ENCODE measurements at regions not wholly inside any gene's neighbourhood (a gene's known extent, or its start where the extent isn't known, plus 50 kb on each side); places are given as distances from the start of the nearest gene placed in this dataset.

GRCh38 chr18:39620551-39621168 is 2055.1 kb upstream of the CELF4 start (continued):
- no peak for TF ChIP-seq CTCF (conservative IDR thresholded peaks at IDR 0.05; ENCODE audit: low read depth in 2 of 2)
- no peak for TF ChIP-seq STAT1 (IDR thresholded peaks at IDR 0.05; ENCODE audit: unreplicated experiment)
- no peak for TF ChIP-seq ZNF114 (CRISPR knock-in tag; IDR thresholded peaks at IDR 0.05)
- no peak for TF ChIP-seq ZNF331 (CRISPR knock-in tag; IDR thresholded peaks at IDR 0.05; ENCODE audit: low read depth)
- TF ChIP-seq POLR2AphosphoS5 (IDR thresholded peaks at IDR 0.05; ENCODE audit: low read depth) = no peak

GRCh38 chr18:39618265-39619003 is 2052.8 kb upstream of the CELF4 start:
- Histone ChIP-seq H3K27ac (ENCODE audit: low read depth) (no peak overlapping the region), H3K4me3 (no peak overlapping the region), H3F3A (replicated peaks; ENCODE audit: low read depth) (no peaks in the 10 kb centered on the region), H3K4me1 (ENCODE audit: insufficient read depth) (peaks cover 11% of the 10 kb centered on the region), H3K4me2 (no peak overlapping the region), H2AFZ (no peak overlapping the region), H3K27me3 (ENCODE audit: insufficient read depth) (no peaks in the 10 kb centered on the region), H3K9me2 (ENCODE audit: insufficient read depth) (no peaks in the 10 kb centered on the region), H4K20me1 (replicated peaks; ENCODE audit: insufficient read depth) (no peaks in the 10 kb centered on the region), H3K79me2 (replicated peaks; ENCODE audit: insufficient read depth) (no peaks in the 10 kb centered on the region), H3K36me3 (ENCODE audit: insufficient read depth) (no peaks in the 10 kb centered on the region)
- Mint-ChIP-seq H3K27me3 (ENCODE audit: insufficient read depth, low read depth, poor library complexity) (peaks cover 8% of the 10 kb centered on the region), H3K4me3 (no peak overlapping the region), H3K9me3 (peaks cover 10% of the 10 kb centered on the region), H3K4me1 (peaks cover 6% of the 10 kb centered on the region), H3K27ac (no peak overlapping the region), H3K36me3 (ENCODE audit: low read depth) (peaks cover 6% of the 10 kb centered on the region)
- TF ChIP-seq EZH2 (IDR thresholded peaks at IDR 0.05; ENCODE audit: low read depth, unreplicated experiment) (no peak), STAT1 (IDR thresholded peaks at IDR 0.05; ENCODE audit: unreplicated experiment) (no peak)
- TF ChIP-seq, protein P1, sequence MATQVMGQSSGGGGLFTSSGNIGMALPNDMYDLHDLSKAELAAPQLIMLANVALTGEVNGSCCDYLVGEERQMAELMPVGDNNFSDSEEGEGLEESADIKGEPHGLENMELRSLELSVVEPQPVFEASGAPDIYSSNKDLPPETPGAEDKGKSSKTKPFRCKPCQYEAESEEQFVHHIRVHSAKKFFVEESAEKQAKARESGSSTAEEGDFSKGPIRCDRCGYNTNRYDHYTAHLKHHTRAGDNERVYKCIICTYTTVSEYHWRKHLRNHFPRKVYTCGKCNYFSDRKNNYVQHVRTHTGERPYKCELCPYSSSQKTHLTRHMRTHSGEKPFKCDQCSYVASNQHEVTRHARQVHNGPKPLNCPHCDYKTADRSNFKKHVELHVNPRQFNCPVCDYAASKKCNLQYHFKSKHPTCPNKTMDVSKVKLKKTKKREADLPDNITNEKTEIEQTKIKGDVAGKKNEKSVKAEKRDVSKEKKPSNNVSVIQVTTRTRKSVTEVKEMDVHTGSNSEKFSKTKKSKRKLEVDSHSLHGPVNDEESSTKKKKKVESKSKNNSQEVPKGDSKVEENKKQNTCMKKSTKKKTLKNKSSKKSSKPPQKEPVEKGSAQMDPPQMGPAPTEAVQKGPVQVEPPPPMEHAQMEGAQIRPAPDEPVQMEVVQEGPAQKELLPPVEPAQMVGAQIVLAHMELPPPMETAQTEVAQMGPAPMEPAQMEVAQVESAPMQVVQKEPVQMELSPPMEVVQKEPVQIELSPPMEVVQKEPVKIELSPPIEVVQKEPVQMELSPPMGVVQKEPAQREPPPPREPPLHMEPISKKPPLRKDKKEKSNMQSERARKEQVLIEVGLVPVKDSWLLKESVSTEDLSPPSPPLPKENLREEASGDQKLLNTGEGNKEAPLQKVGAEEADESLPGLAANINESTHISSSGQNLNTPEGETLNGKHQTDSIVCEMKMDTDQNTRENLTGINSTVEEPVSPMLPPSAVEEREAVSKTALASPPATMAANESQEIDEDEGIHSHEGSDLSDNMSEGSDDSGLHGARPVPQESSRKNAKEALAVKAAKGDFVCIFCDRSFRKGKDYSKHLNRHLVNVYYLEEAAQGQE (IDR thresholded peaks at IDR 0.05; ENCODE audit: unreplicated experiment) = no peak
- no peak for DNase-seq (ENCODE audit: low spot score)
- no peak for ATAC-seq

Measured in GM23338 (cell line).